ENCODE measurements at regions not wholly inside any gene's neighbourhood (a gene's known extent, or its start where the extent isn't known, plus 50 kb on each side); places are given as distances from the start of the nearest gene placed in this dataset.

DNA sequence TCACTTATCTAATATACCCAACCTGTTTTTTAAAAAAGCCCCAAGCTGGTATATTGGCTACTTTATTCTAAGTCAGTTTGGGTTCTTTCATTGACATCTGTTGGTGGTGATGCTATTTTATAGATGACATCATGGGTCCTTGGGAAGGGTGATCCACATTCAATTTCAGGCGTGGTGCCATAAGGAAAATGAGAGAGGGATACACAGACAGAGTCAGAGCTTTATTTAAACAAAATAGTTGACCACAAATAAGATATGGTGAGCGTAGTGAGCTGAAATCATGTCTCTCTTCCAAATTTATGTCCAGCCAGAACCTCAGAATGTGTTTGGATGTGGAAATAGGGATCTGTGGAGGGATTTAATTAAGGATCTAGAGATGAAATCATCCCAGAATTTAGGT lies 302.4 kb downstream of the MAT2B start:
- 65 to 87% (median 80%) methylated on average over 2 of the region's 2 CpGs for WGBS, 5 donors
- no peak for TF ChIP-seq POLR2A (IDR thresholded peaks at IDR 0.05)
- no peak for TF ChIP-seq CTCF (IDR thresholded peaks at IDR 0.05 in 8 of 11, conservative IDR thresholded peaks at IDR 0.05 in 3 of 11)
- TF ChIP-seq POLR2AphosphoS5 (IDR thresholded peaks at IDR 0.05): no peak
- Histone ChIP-seq H3K9me3 (no peaks in the 10 kb centered on the region), H3K27ac (no peak overlapping the region), H3K36me3 (no peaks in the 10 kb centered on the region), H3K4me3 (no peak overlapping the region), H3K27me3 (replicated peaks in 1 of 7) (no peaks in the 10 kb centered on the region), H3K4me1 (no peaks in the 10 kb centered on the region)
- intact Hi-C loops (cut with DNase I; ENCODE audit: low total_unique reads): no loop called here
- DNase-seq: no peak

DNA sequence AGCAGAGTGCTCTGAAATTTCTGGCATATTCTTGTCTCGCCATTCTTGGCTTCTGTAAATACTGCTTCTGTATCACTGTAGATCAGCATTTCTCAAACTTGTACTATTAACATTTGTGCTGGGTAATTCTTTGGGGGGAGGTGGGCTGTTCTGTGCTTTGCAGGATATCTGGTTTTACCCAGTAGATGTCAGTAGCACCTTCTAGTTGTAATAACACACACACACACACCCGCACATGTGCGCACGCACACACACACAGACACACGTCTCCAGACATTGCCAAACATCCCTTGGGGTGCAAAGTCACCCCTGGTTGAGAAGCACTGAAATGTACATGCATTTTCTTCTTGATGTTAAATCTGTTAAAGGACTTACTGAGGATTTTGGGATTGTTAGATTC lies 304.1 kb downstream of the MAT2B start:
- Histone ChIP-seq H3K27ac (no peak overlapping the region), H3K36me3 (no peaks in the 10 kb centered on the region), H3K27me3 (replicated peaks in 1 of 7) (no peaks in the 10 kb centered on the region), H3K4me1 (no peaks in the 10 kb centered on the region), H3K4me3 (no peak overlapping the region), H3K9me3 (no peaks in the 10 kb centered on the region)
- no peak for TF ChIP-seq POLR2AphosphoS5 (IDR thresholded peaks at IDR 0.05)
- TF ChIP-seq CTCF (IDR thresholded peaks at IDR 0.05 in 8 of 11, conservative IDR thresholded peaks at IDR 0.05 in 3 of 11): no peak
- no peak for TF ChIP-seq POLR2A (IDR thresholded peaks at IDR 0.05)
- no peak for DNase-seq
- 56 to 83% (median 69%) methylated on average over 5 of the region's 5 CpGs for WGBS, 5 donors
- intact Hi-C loops (cut with DNase I; ENCODE audit: low total_unique reads): no loop called here

- intact Hi-C loops (cut with DNase I; ENCODE audit: low total_unique reads): no loop called here
- WGBS, 5 donors: 79 to 90% (median 82%) methylated on average over 5 of the region's 5 CpGs
Observed at GRCh38 chr5:163813900-163814299, 308.5 kb downstream of the MAT2B start.

GRCh38 chr5:163815240-163815791 lies 309.9 kb downstream of the MAT2B start:
- no peak for DNase-seq
- H3K27ac ChIP-seq: no peak overlapping the region
- no peaks in the 10 kb centered on the region for H3K36me3 ChIP-seq
- H3K4me3 ChIP-seq: no peak overlapping the region
- peaks cover 0 to 17% (median 10%) of the 10 kb centered on the region in 8 donors for H3K9me3 ChIP-seq
- H3K4me1 ChIP-seq: no peaks in the 10 kb centered on the region
- H3K27me3 ChIP-seq (replicated peaks in 1 of 7): no peaks in the 10 kb centered on the region
- TF ChIP-seq POLR2A (IDR thresholded peaks at IDR 0.05): no peak
- no peak for TF ChIP-seq CTCF (IDR thresholded peaks at IDR 0.05 in 8 of 11, conservative IDR thresholded peaks at IDR 0.05 in 3 of 11)
- intact Hi-C loops (cut with DNase I; ENCODE audit: low total_unique reads): no loop called here

More at GRCh38 chr5:163813900-163814299, 308.5 kb downstream of the MAT2B start:
- no peak for DNase-seq
- Histone ChIP-seq H3K36me3 (no peaks in the 10 kb centered on the region), H3K9me3 (peaks cover 0 to 10% (median 3%) of the 10 kb centered on the region in 8 donors), H3K4me3 (no peak overlapping the region), H3K4me1 (no peaks in the 10 kb centered on the region), H3K27ac (no peak overlapping the region), H3K27me3 (replicated peaks in 1 of 7) (no peaks in the 10 kb centered on the region)
- no peak for TF ChIP-seq POLR2AphosphoS5 (IDR thresholded peaks at IDR 0.05)

DNA sequence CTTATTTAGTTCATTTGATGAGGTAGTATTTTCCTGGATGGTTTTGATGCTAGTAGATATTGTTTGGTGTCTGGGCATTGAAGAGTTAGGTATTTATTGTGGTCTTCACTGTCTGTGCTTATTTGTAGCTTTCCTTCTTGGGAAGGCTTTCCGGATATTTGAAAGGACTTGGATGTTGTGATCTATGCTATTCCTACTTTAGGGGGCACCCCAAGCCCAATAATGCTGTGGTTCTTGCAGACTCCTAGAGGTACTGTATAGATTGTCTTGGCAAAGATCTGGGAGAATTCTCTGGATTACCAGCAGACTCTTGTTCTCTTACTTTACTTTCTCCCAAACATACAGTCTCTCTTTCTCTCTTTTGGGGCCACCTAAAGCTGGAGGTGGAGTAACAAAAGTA lies 315.7 kb downstream of the MAT2B start:
- Histone ChIP-seq H3K36me3 (no peaks in the 10 kb centered on the region), H3K9me3 (peaks cover 0 to 35% (median 27%) of the 10 kb centered on the region in 8 donors), H3K27ac (no peak overlapping the region), H3K4me3 (no peak overlapping the region), H3K4me1 (no peaks in the 10 kb centered on the region), H3K27me3 (replicated peaks in 1 of 7) (no peaks in the 10 kb centered on the region)
- no peak for DNase-seq
- intact Hi-C loops (cut with DNase I; ENCODE audit: low total_unique reads): no loop called here
- 75 to 100% (median 88%) methylated on average over 1 of the region's 1 CpG for WGBS, 5 donors
- TF ChIP-seq POLR2A (IDR thresholded peaks at IDR 0.05) (no peak), POLR2AphosphoS5 (IDR thresholded peaks at IDR 0.05) (no peak), CTCF (IDR thresholded peaks at IDR 0.05 in 8 of 11, conservative IDR thresholded peaks at IDR 0.05 in 3 of 11) (no peak)
